C4-2B (cell line): ENCODE measurements at regions not wholly inside any gene's neighbourhood (a gene's known extent, or its start where the extent isn't known, plus 50 kb on each side); places are given as distances from the start of the nearest gene placed in this dataset.

ENCODE experiments used
- H3K27ac ChIP-seq: fragments of 450-650 bp; 2 replicates; pipeline ENCODE4 v1.5.1; 2017
- CTCF ChIP-seq: fragments of 450-650 bp; conservative IDR thresholded peaks from 2 replicates; pipeline ENCODE4 v1.5.1; 2017; ENCODE audit warnings: mild to moderate bottlenecking
- ZFX ChIP-seq: fragments of 450-650 bp; IDR thresholded peaks from 2 replicates; pipeline ENCODE4 v1.6.1; 2017

DNA sequence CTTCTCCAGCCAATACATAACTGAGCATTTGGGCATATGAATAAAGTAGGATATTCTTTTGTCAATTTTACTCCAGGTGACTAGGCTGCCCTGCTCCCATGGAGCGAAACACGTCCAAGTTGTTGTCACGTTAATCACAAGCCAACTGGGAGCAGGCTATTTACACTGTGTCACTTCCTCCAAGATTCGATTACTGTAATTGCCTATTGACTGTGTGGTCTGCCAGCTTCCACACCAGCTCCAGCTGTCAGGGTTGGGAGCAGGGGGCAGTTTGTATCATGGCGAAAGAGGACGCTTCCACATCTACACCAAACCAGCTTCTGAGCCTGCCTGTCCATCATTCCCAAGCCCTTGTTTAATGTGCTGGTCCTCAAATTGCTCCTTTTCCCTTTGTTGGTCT is 89.2 kb upstream of the RORA start:
- TF ChIP-seq CTCF (no peak), ZFX (no peak)
- no peak overlapping the region for H3K27ac ChIP-seq

- H3K27ac ChIP-seq, result no peak overlapping the region
- TF ChIP-seq CTCF (no peak), ZFX (no peak)
Observed at GRCh38 chr15:61315471-61315870, 86.4 kb upstream of the RORA start.

DNA sequence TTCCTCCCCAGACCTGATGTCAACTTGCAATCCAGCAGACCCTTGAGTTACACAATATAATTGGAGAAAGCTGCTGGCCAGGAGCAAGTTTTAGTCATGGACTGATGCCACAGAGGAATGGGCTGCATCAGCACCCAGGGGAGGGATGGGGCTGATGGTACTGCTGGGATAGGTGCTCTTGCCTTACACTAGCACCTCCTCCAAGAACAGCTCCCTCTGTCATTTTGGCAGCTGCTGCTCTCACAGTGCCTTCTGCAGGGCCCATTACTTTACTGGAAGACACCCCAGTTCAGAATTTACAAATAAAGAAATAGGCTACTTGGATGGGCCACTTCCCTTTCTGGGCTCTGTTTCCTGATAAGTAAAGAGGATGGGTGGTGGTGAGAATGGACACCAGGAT is 85.3 kb upstream of the RORA start:
- TF ChIP-seq CTCF, result no peak
- TF ChIP-seq ZFX, result no peak

DNA sequence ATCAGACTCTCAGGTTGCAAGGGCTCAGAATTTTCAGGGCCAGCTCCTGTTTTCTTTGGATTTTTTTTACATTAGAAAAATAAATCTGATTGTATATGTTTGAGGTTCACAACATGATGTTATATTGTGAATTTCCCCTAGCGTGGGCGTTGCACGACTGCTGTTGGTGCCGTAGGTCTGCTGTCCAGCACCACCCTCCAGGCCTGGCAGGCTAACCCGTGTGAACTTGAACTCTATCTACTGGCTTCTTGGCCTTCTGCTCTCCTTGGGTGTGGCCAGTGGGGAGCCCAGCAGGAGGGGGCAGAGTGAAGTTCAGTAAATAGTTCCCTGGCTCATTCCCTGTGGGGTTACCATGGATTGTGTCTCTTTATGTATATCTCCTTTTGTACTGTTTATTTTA is 80.5 kb upstream of the RORA start:
- TF ChIP-seq ZFX (no peak), CTCF (no peak)
- no peak overlapping the region for H3K27ac ChIP-seq

More for the DNA sequence above, 85.3 kb upstream of the RORA start:
- no peak overlapping the region for H3K27ac ChIP-seq

DNA sequence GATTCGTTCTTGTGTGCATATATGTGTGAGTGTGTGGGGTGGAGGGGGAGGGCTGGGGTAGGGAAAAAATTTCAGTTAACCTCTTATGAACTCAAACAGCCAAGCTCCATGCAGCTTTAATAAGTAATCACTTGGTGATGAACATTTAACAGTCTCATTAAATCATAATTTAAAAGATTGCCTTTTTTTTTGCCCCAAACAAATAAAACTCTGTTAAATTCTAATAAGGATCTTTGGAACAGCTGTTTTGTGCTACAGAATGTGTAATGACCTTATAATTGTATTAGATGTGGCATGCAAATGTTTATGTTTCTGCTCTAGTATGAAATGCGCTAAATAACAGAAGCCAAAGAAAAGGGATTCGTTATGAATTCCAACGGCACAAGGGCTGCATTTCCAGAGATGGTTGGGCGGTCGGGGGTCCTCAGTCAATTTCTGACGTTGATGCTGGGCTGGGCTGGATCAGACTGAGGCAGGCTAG is 80.0 kb upstream of the RORA start:
- H3K27ac ChIP-seq, result no peak overlapping the region
- TF ChIP-seq CTCF (no peak), ZFX (no peak)

DNA sequence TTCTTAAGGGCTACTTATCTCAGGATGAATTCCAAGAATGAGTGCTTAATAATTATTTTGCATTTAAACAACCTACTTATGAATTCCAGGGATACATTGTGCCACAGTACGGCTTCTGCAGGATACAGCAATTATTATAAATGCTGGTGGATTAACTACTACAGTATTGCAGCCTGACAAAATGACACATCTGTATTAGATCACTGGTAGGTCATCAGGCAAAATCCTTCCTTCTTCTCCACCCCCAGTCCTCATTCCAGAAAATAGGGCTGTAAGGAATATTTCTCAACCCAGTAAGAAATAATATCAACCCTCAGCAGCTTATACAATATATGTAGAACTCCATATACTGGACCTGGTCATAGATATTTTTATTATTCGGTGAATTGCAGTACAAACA is 79.3 kb upstream of the RORA start:
- H3K27ac ChIP-seq, result no peak overlapping the region
- TF ChIP-seq CTCF (no peak), ZFX (no peak)

DNA sequence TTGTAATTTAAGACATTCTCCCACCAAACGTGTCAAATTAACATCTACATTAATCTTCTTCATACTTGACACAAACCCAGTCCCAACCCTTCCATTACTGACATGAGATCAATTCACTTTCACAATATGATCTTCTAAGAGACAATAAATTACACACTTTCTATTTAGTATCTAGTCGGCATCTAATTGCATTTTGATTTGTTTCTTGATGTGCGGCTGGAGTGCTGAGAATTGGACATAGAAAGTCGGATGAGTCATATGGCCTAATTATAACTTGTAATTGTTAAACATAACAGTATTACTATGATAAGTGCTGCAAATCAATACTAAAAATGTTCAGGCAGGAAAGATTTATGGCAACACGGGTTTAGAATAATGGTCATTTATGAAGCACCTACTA is 78.4 kb upstream of the RORA start:
- TF ChIP-seq ZFX (no peak), CTCF (no peak)

More for the DNA sequence above, 78.4 kb upstream of the RORA start:
- H3K27ac ChIP-seq, result no peak overlapping the region
